KOPT-K1 (cell line): ENCODE measurements at regions not wholly inside any gene's neighbourhood (a gene's known extent, or its start where the extent isn't known, plus 50 kb on each side); places are given as distances from the start of the nearest gene placed in this dataset.

Experiments
- H3K27ac ChIP-seq: fragments of 200-600 bp; sonication (generic); 2 replicates; pipeline ENCODE4 v1.5.1; 2016; ENCODE audit warnings: antibody characterized with exemption, mild to moderate bottlenecking, low read depth, low read length; ENCODE audit not compliant: poor library complexity, severe bottlenecking
- H3K36me3 ChIP-seq: fragments of 200-600 bp; sonication (generic); 2 replicates; pipeline ENCODE4 v1.5.1; 2017; ENCODE audit warnings: antibody characterized with exemption, mild to moderate bottlenecking, low read length, moderate library complexity; ENCODE audit not compliant: insufficient read depth
- H3K9me3 ChIP-seq: fragments of 200-600 bp; sonication (generic); 2 replicates; pipeline ENCODE4 v1.5.1; 2017; ENCODE audit warnings: antibody characterized with exemption, low read length, mild to moderate bottlenecking; ENCODE audit not compliant: insufficient read depth, poor library complexity, severe bottlenecking

- Histone ChIP-seq H3K36me3 (no peaks in the 10 kb centered on the region), H3K9me3 (no peaks in the 10 kb centered on the region), H3K27ac (no peak overlapping the region)
These were observed 997.0 kb downstream of the GRIK2 start for GRCh38 chr6:102390541-102390940.

DNA sequence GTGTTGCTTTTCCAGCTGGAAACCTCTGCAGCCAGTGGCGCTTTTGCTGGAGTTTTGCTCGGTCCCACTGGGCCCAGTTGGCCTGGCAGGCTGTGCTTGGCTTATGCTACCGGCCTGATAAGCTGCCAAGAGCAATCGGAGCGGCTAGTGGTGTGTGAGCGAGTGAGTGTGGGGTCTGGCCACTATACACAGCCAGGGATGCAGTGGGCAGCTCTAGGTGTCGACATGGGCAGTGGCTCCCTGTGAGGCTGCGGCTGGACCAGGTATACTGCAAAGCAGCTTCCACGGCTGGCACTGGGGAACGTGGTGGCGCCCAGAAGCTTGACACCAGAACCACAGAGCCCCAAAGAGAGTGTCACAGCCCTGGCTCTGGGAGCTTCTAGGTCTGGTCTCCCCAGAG, 996.5 kb downstream of the GRIK2 start:
- Histone ChIP-seq H3K9me3 (no peaks in the 10 kb centered on the region), H3K27ac (no peak overlapping the region), H3K36me3 (no peaks in the 10 kb centered on the region)

GRCh38 chr6:102387326-102388033, 994.0 kb downstream of the GRIK2 start:
- Histone ChIP-seq H3K9me3 (no peaks in the 10 kb centered on the region), H3K27ac (no peak overlapping the region), H3K36me3 (no peaks in the 10 kb centered on the region)

DNA sequence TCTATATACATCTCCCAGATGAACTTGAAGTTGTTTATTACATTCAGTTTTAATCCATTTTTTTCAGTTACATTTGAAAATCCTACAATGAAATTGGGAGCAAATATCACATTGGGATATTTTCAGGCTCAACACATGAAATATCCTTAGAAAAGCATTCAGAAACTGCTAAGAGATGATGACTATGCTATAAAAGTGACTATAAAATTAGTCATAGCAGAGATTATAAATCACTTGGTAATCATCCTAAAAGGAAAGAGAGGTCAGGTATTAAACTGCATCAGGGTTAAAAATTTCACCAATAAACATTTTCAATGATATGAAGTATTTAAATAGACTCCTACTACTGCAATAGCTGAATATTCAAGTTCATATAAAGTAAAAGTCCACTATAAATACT, 987.7 kb downstream of the GRIK2 start:
- Histone ChIP-seq H3K36me3 (no peaks in the 10 kb centered on the region), H3K9me3 (no peaks in the 10 kb centered on the region), H3K27ac (no peak overlapping the region)

DNA sequence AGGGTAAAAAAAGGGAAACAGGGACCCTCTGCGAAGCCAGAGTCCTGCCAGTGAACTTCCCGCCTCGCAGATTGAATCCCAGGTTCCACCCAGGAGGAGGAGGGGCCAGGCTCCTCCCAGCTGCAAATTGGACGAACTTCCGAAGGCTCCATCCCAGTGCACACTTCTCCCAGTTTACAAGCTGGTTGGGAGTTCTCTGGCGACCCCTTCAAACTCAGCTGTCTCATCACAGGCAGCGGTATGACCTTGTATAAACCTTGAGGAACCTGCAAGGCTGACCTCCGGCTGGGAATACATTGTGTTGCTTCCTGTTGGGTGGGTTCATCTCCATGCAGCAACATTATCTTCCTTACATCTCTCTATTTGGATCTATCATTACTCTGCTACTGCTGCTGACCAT, 962.7 kb downstream of the GRIK2 start:
- Histone ChIP-seq H3K9me3 (no peaks in the 10 kb centered on the region), H3K36me3 (no peaks in the 10 kb centered on the region), H3K27ac (no peak overlapping the region)

DNA sequence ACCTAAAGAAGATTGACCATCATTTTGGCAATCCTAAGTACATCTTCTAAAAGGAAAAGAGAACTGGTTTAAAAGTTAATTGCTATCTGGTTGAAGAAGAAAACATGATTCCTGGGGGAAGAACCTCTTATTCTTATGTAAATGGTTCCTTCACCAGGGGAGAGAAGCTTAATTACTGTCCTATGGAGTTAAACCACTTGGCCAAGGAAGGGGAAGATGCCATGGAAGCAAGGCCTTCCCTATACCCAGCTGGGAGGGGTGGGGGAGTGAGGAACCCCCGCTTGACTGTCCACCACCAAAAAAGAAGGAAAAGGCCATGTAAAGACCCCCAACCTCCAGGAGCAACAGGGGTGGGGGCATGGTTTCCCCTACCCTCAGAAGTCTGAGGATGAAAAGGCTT, 962.1 kb downstream of the GRIK2 start:
- Histone ChIP-seq H3K27ac (no peak overlapping the region), H3K36me3 (no peaks in the 10 kb centered on the region)

GRCh38 chr6:102352552-102352951, 959.0 kb downstream of the GRIK2 start:
- Histone ChIP-seq H3K9me3 (no peaks in the 10 kb centered on the region), H3K36me3 (no peaks in the 10 kb centered on the region), H3K27ac (no peak overlapping the region)

More for the DNA sequence above, 962.1 kb downstream of the GRIK2 start:
- H3K9me3 ChIP-seq: no peaks in the 10 kb centered on the region

GRCh38 chr6:102344769-102345168, 951.3 kb downstream of the GRIK2 start:
- Histone ChIP-seq H3K36me3 (no peaks in the 10 kb centered on the region), H3K27ac (no peak overlapping the region), H3K9me3 (no peaks in the 10 kb centered on the region)

DNA sequence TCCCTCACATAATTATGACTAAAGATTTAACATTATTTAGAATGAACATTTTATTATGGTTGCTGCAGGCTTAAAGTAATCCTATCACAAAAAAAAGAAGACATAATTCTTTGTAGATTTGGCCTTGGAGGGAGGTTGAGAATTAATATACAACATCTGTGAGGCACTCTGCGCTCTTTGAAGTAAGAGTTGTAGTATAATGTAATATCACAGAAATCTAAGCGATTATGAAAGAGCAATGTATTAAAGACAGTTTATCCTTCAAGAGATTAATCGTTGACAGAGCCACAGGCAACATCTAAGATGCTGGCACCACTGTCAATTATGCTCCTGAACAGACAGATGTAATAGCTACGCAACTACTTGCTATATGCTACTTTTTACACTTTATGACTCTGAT, 946.8 kb downstream of the GRIK2 start:
- no peaks in the 10 kb centered on the region for H3K36me3 ChIP-seq
- no peak overlapping the region for H3K27ac ChIP-seq
- H3K9me3 ChIP-seq: no peaks in the 10 kb centered on the region

DNA sequence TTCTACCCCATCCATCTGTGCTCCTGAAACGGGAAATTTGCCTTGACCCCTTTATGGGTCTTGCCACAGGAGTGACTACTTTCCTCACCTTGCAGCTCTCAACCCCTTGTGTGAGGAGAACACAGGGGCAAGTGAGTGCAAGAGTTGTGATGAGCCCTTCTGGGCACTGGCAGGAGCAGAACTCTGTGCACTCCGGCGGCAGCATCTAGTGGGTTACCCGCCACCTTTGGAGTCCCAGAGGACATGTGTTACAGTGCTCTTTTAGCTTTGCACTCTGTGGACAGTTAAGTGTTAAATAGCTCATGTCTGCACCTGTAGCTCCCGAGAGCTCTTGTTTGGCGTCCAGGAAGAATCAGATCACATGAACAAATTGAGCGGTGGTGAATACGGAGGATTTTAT, 940.2 kb downstream of the GRIK2 start:
- Histone ChIP-seq H3K9me3 (no peaks in the 10 kb centered on the region), H3K27ac (no peak overlapping the region), H3K36me3 (no peaks in the 10 kb centered on the region)

- Histone ChIP-seq H3K9me3 (no peaks in the 10 kb centered on the region), H3K36me3 (no peaks in the 10 kb centered on the region), H3K27ac (no peak overlapping the region)
These were observed 934.3 kb downstream of the GRIK2 start for GRCh38 chr6:102327697-102328225.

GRCh38 chr6:102313699-102314098, 920.2 kb downstream of the GRIK2 start:
- no peaks in the 10 kb centered on the region for H3K36me3 ChIP-seq

DNA sequence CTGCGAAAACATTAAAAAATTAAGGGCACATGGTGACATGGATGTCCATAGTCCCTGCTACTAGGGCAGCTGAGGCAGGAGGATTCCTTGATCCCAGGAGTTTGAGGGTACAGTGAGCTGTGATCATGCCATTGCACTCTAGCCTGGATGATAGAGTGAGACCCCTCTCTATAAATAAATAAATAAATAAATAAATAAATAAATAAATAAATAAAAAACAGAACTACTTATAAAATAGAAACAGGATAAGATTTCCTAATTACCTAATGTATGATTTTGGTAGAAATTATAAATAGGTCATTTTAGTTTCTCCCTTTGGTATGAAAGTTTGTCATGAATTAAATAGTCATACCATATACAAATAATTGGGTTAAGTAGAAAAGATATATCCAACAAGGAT, 916.2 kb downstream of the GRIK2 start:
- no peak overlapping the region for H3K27ac ChIP-seq
- H3K9me3 ChIP-seq: peaks cover 5% of the 10 kb centered on the region
- no peaks in the 10 kb centered on the region for H3K36me3 ChIP-seq

More at GRCh38 chr6:102313699-102314098, 920.2 kb downstream of the GRIK2 start:
- no peak overlapping the region for H3K27ac ChIP-seq
- H3K9me3 ChIP-seq: peaks cover 4% of the 10 kb centered on the region

GRCh38 chr6:102300350-102300749, 906.8 kb downstream of the GRIK2 start:
- no peaks in the 10 kb centered on the region for H3K36me3 ChIP-seq
- no peaks in the 10 kb centered on the region for H3K9me3 ChIP-seq
- no peak overlapping the region for H3K27ac ChIP-seq

- no peaks in the 10 kb centered on the region for H3K36me3 ChIP-seq
- H3K27ac ChIP-seq: no peak overlapping the region
- H3K9me3 ChIP-seq: no peaks in the 10 kb centered on the region
These were observed 904.5 kb downstream of the GRIK2 start for GRCh38 chr6:102298051-102298450.
